ENCODE measurements at regions not wholly inside any gene's neighbourhood (a gene's known extent, or its start where the extent isn't known, plus 50 kb on each side); places are given as distances from the start of the nearest gene placed in this dataset.

DNA sequence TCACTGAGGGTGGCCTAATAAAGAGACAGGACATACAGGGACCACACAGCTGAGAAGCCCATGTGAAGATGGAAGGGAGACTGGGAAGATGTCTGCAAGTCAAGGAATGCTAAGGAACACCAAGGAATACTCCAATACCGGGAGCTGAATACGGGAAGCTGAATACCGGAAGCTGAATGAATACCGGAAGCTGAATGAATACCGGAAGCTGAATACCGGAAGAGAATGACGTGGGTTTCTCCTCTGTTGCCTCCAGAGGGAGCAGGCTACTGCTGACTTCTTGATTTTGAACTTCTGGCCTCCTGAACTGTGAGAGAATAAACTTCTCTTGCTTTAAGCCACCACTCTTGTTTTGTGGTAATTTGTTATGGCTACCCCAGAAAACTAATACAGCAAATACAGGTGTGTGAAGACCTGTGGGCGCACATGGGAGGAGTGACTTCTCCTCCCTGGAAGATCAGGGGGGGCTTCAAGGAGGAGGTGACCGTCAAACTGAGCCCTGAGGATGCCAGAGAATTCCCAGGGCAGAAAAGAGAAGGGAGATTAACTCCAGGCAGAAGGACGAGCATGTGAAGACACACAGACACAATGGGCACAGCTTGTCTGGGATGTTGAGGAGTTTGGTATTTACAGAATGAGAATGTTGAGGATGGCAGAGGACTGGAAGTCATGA, 259.9 kb downstream of the IRF8 start:
- TF ChIP-seq CTCF (conservative IDR thresholded peaks at IDR 0.05) = no peak
- no peak for TF ChIP-seq EZH2 (IDR thresholded peaks at IDR 0.05; ENCODE audit: low read depth)

Measured in PC-9 (cell line).